ENCODE measurements at regions not wholly inside any gene's neighbourhood (a gene's known extent, or its start where the extent isn't known, plus 50 kb on each side); places are given as distances from the start of the nearest gene placed in this dataset.

DNA sequence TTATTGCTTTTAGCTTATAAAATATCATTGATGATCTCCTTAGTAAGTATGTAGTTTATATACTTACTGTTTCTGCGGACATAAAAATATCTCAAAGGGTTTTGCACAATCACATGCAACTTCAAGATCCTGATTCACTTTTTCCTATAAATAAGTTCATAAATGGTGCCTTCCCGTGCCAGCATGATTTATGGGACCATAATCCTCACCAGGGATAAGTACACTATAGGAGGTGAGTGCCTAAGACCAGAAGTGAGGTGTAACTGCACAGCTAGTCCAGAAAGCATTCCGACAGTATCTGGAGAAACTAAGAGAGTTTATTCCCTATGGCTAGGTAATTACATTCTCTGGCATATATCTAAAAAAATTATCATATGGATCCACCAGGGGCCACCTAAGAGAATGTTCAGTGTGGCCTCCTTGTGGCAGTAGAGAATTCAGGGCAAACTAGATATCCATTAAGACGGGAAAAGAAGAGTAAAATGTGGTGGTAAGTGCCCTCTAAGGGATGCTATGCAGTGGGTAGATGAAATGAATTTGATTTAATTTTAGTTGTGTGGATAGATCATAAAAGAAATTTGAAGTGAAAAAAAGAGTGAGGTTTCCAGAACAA lies 402.5 kb upstream of the SLC24A2 start:
- no peak for DNase-seq

GRCh38 chr9:20189871-20190270 lies 401.0 kb upstream of the SLC24A2 start:
- DNase-seq: no peak

DNA sequence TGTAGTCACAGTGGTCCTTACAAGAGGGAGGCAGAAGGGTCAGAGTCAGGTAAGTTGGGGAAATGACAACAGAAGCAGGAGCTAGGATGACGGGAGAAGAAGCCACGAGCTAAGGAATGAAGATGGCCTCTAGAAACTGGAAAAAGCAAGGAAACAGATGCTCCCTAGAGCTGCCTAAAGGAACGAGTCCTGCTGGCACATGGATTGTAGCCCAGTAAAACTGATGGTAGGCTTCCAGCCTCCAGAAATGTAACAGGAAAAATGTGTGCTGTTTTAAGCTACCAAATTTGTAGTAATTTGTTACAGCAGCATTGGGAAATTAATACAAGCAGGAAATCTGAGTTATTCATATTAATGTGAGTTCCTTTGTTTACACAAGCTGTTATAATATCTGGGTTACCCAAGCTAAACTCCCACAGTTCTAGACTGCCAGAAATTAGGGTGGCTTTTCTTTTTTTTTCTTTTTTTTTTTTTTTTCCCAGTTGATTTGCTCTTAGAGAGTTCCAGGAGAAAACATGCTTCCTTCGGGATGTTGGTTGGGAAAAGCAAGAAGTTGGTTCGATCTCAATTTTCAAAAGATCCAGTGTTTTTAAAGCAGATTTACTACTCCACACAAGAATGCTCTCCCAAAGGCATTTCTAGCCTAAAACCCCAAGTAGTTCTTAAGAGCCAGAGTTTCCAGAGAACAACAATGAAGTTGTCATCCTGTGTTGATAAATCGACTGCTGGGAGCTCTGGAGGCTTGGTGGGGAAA lies 400.0 kb upstream of the SLC24A2 start:
- DNase-seq: no peak

DNA sequence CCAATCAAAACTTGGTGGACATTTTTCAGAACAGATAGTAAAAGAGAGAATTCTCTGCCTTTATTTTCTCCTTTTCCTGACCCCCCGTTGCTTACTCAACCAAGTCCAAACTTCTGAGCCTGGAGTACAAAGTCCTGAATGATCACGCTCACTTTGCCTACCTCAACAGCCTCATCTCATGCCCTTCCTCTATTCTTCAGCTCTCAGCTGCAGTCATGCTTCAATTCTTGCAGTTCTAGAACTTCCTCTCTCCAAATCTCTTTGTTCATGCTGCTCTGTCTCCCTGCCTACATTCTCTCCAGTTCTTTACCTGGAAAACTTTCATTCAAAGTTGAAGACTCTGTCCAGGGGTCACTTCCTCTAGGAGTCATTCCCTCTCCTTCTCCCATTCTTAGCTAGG lies 398.5 kb upstream of the SLC24A2 start:
- DNase-seq: no peak

GRCh38 chr9:20186823-20187222 lies 398.0 kb upstream of the SLC24A2 start:
- DNase-seq: no peak

- DNase-seq: no peak
These were observed 397.4 kb upstream of the SLC24A2 start for GRCh38 chr9:20186231-20186630.

- DNase-seq: no peak
These were observed 395.7 kb upstream of the SLC24A2 start for GRCh38 chr9:20184541-20184940.

DNA sequence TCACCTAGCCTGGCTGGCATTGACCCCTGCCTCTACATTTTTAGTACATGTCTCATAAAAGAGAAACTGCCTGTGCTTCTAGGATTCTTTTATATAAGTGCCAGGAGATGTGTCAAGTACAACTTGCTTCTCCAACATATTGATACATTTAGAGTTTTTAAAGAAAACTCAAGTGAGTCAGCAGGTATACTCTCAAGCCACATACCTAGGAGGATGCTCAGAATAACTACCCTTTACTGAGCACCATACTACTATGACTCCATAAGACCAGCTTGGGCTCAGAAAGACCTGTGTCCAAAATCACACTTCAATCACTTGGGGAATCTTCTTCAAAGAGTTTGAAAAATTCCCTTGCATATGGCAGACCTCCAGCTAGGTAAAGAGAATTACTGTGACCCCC lies 389.8 kb upstream of the SLC24A2 start:
- no peak for DNase-seq

GRCh38 chr9:20178197-20178596 lies 389.4 kb upstream of the SLC24A2 start:
- no peak for DNase-seq

DNA sequence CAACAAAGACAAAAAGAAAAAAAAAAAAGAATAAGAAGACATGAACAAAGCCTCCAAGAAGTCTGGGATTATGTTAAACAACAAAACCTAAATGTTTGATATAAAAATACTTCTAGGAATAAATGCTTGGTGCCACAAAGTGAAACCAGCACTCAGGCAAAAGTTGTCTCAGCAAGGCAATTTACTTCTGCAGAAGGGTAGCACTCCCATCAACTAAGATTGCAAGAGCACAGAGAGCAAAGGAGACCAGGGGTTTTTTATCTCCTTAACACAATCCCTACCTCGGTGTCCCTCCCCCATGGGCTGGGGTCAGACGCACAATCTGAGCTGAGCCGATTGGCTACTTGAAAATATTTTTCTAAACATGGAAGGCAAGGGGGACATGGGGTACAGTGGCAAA lies 381.3 kb upstream of the SLC24A2 start:
- DNase-seq: no peak

DNA sequence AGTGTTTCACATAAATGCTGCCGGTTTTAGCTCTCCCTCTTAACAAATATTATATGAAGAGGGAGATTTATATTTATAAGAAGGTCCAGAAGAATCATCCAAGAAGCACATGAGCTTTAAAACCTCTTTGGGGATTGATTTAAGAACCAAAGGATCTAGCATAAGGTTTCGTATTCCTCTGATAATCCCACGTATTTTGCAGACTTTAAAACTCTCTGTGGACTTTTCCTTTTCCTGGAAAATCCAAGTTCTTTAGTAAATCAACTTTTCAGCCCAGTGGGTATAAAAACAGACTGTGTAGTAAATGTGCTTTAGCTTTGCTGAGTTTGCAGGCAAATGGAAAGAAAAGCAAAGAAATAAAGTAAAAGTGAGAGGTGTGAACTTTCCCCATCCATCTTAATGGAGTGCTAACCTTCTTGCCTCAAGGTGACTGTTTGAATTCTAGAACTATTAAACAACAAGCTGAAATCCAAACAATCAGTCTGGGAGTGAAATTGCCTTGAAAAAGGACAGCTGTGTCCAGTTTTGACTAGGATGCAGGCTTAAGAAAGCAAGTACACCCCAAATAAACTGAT lies 363.4 kb upstream of the SLC24A2 start:
- DNase-seq: no peak

- no peak for DNase-seq
These were observed 359.6 kb upstream of the SLC24A2 start for GRCh38 chr9:20148416-20148815.

- DNase-seq: no peak
These were observed 355.4 kb upstream of the SLC24A2 start for GRCh38 chr9:20144197-20144596.

DNA sequence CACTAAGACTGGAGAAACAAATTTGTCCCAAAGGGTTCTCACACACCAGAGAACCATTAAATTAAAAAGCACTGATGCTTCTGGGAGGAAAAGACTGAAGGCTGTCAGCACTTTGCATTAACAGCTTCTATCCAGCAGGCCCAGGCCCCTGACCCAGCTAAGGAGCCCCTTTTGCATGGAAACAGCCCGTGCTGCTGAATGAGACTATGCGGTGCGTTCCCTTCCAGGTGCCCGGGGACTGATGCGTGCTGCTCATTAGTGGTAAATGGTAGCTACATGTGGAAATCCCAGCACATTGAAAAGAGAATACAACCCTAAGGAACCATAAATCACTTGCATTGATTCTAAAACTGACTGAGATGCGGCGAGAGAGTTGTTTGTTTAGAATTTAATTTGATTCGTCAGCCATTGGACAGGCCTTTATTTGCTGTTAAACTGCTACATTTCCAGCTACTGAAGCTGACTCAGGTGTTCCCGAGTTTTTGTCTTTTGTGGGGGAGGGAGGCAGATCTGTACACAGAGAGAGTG lies 351.0 kb upstream of the SLC24A2 start:
- DNase-seq: no peak

GRCh38 chr9:20138841-20139240 lies 350.0 kb upstream of the SLC24A2 start:
- no peak for DNase-seq

DNA sequence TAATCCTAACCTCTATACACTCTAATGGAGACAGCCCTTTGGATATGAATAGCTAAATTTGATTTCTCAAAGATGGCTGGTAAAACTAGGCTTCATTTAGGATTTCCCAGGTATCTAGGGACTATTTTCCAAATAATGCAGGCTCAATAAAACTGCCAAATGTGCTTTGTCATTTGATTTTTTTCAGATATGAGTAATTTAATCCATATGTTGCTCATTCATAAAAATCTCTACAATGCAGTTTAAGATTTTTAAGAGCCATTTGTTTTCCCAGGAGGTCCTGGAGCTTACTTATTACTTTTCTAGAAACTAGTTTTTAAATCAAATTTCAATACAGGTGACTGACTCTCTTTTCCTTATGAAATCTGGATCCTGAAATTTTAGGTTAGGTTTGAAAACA lies 349.3 kb upstream of the SLC24A2 start:
- DNase-seq: no peak

GRCh38 chr9:20137425-20137824 lies 348.6 kb upstream of the SLC24A2 start:
- DNase-seq: no peak

- DNase-seq: no peak
These were observed 346.4 kb upstream of the SLC24A2 start for GRCh38 chr9:20135119-20135697.

- DNase-seq: no peak
These were observed 336.9 kb upstream of the SLC24A2 start for GRCh38 chr9:20125727-20126126.

DNA sequence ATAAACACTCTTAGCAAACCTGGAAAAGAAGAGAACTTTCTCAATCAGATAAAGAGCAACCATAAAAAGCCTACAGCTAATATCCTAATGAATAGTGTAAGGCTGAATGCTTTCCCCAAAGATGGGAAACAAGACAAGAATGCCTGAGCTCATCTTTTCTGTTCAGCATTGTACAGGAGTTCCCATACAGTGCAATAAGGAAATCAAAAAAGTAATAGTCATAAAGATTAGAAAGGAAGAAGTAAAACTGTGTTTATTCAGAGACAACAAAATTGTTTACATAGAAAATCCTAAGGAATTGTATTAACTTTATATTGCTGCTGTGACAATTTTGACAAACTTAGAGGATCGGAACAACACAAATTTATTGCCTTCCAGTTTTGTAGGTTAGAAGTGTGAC lies 330.7 kb upstream of the SLC24A2 start:
- no peak for DNase-seq

DNA sequence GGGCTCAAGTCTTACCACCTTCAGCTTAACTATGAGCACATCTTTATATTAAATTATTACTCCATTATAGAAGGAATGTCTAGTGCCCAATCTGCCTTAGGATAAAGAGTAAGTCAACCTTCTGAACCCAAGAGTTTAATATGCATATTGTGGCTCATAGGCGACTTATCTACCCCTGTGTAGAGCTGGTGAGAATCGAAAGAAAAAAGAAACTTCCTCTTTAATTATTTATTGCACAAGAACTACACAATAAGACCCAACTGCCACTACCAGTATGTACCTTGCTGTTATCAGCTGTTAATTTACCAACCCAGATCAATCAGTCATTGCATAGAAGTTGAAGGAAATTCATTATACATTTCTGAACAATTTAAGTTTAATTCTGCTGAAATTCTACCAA lies 329.1 kb upstream of the SLC24A2 start:
- no peak for DNase-seq

GRCh38 chr9:20117482-20117881 lies 328.6 kb upstream of the SLC24A2 start:
- DNase-seq: no peak

DNA sequence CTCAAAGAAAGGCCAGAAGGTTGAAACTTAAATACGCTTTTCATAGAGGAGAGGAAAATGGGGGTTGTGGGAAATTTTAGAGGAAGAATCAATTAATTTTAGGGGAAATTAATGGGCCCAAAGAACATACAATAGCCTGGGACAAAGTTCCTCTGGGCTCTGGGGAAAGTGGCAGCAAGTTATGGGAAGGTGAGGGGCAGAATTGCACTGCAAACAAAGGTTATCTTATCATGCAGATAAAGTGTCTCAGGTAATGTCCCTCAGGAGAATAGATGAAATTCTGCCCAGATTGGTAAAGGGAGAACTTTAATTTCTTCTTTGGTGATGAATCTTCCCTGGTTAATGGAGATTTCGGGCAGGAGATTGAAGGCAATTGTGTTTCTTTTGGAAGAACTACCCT lies 326.1 kb upstream of the SLC24A2 start:
- DNase-seq: no peak

GRCh38 chr9:20112205-20112783 lies 323.5 kb upstream of the SLC24A2 start:
- DNase-seq: no peak

Measured in CD4-positive, alpha-beta T cell treated with Interleukin-10 for 1 hour (primary cell).